Upper lobe of left lung (tissue), 6 donors: ENCODE measurements at regions not wholly inside any gene's neighbourhood (a gene's known extent, or its start where the extent isn't known, plus 50 kb on each side); places are given as distances from the start of the nearest gene placed in this dataset.

Experiments
- ATAC-seq, 2 donors: fragments of 200-7000 bp; cut with Tn5 transposase; one replicate each; pipeline ENCODE4 v1.9.1; 2022; ENCODE audit warnings: mild to moderate bottlenecking in 2 of 2, moderate library complexity in 2 of 2; ENCODE audit not compliant: low FRiP score in 2 of 2
- DNase-seq, 2 donors: peaks; one replicate each; pipeline ENCODE4 v3.0.0-alpha.2; 2019 to 2020
- H3K27ac ChIP-seq, 4 donors: fragments of 200-600 bp; sonication (generic); one replicate each; pipeline ENCODE4 v1.5.1; 2016 to 2019
- H3K27me3 ChIP-seq, 4 donors: fragments of 200-600 bp; sonication (generic); one replicate each; pipeline ENCODE4 v1.5.1; 2017 to 2019
- H3K36me3 ChIP-seq, 4 donors: fragments of 200-600 bp; sonication (generic); one replicate each; pipeline ENCODE4 v1.5.1; 2016 to 2019
- H3K4me1 ChIP-seq, 4 donors: fragments of 200-600 bp; sonication (generic); one replicate each; pipeline ENCODE4 v1.5.1; 2018 to 2019
- H3K4me3 ChIP-seq, 4 donors: fragments of 200-600 bp; sonication (generic); one replicate each; pipeline ENCODE4 v1.5.1; 2017 to 2019; ENCODE audit warnings: mild to moderate bottlenecking in 2 of 4, moderate library complexity in 1 of 4
- H3K9me3 ChIP-seq, 4 donors: fragments of 200-600 bp; sonication (generic); one replicate each; pipeline ENCODE4 v1.5.1; 2018 to 2019
- EP300 ChIP-seq, 4 donors: sonication (generic); formaldehyde crosslinking; IDR thresholded peaks; one replicate each; pipeline ENCODE4 v1.5.1; 2017; ENCODE audit warnings: antibody characterized with exemption in 4 of 4, control low read depth in 2 of 4
- POLR2A ChIP-seq, 4 donors: fragments of 450-650 bp; IDR thresholded peaks; one replicate each; pipeline ENCODE4 v1.5.1; 2016 to 2017; ENCODE audit warnings: antibody characterized with exemption in 4 of 4, mild to moderate bottlenecking in 2 of 4
- POLR2AphosphoS5 ChIP-seq, 2 donors: sonication (generic); formaldehyde crosslinking; IDR thresholded peaks; one replicate each; pipeline ENCODE4 v1.5.1; 2017; ENCODE audit warnings: antibody characterized with exemption in 2 of 2
- WGBS, 2 donors: methylation state at CpG; one replicate each; pipeline ENCODE4 v1.1.5; 2017 to 2018; 5-methylcytosine and 5-hydroxymethylcytosine counted together
- TF ChIP-seq, protein P1 (sequence below), 6 experiments: fragments of 450-650 bp in 4 of 6; fragments of 200-600 bp in 2 of 6; sonication (generic) in 2 of 6; IDR thresholded peaks; one replicate each; pipeline ENCODE4 v1.5.1; 2016 to 2019; ENCODE audit warnings: antibody characterized with exemption in 6 of 6
- donor health status: DM: no; HTN: no; CAD: no; lungs with moderate emphysema.
- donor health status: DM: no; HTN: yes; CAD: no; lungs with severe emphysema.

GRCh38 chr15:92521624-92522008, 127.9 kb downstream of the ST8SIA2 start:
- peaks cover 0 to 6% (median 0%) of the 10 kb centered on the region in 4 donors for H3K4me1 ChIP-seq
- TF ChIP-seq, protein P1, sequence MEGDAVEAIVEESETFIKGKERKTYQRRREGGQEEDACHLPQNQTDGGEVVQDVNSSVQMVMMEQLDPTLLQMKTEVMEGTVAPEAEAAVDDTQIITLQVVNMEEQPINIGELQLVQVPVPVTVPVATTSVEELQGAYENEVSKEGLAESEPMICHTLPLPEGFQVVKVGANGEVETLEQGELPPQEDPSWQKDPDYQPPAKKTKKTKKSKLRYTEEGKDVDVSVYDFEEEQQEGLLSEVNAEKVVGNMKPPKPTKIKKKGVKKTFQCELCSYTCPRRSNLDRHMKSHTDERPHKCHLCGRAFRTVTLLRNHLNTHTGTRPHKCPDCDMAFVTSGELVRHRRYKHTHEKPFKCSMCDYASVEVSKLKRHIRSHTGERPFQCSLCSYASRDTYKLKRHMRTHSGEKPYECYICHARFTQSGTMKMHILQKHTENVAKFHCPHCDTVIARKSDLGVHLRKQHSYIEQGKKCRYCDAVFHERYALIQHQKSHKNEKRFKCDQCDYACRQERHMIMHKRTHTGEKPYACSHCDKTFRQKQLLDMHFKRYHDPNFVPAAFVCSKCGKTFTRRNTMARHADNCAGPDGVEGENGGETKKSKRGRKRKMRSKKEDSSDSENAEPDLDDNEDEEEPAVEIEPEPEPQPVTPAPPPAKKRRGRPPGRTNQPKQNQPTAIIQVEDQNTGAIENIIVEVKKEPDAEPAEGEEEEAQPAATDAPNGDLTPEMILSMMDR (IDR thresholded peaks at IDR 0.05), result peak; percentile 65 to 90 (median 78)
- TF ChIP-seq POLR2AphosphoS5 (IDR thresholded peaks at IDR 0.05), result peak in 1 of 2 donors; percentile 9
- TF ChIP-seq EP300 (IDR thresholded peaks at IDR 0.05), result no peak
- H3K27me3 ChIP-seq, result no peaks in the 10 kb centered on the region
- 2 to 3% methylated on average over 7 of the region's 7 CpGs for WGBS, 2 donors
- no peaks in the 10 kb centered on the region for H3K36me3 ChIP-seq
- H3K9me3 ChIP-seq, result no peaks in the 10 kb centered on the region
- ATAC-seq, result peak; percentile 86 to 96
- no peak overlapping the region for H3K27ac ChIP-seq
- DNase-seq, result peak in 1 of 2 donors; percentile 74
- no peak overlapping the region for H3K4me3 ChIP-seq

GRCh38 chr15:92520914-92521623, 127.4 kb downstream of the ST8SIA2 start:
- WGBS, 2 donors, result 95 to 98% methylated on average over 2 of the region's 2 CpGs
- TF ChIP-seq EP300 (IDR thresholded peaks at IDR 0.05) (no peak), POLR2A (IDR thresholded peaks at IDR 0.05) (no peak), POLR2AphosphoS5 (IDR thresholded peaks at IDR 0.05) (no peak)
- TF ChIP-seq, protein P1 (IDR thresholded peaks at IDR 0.05), result no peak
- no peaks in the 10 kb centered on the region for H3K9me3 ChIP-seq
- no peak overlapping the region for H3K27ac ChIP-seq
- H3K27me3 ChIP-seq, result no peaks in the 10 kb centered on the region
- no peaks in the 10 kb centered on the region for H3K36me3 ChIP-seq
- peaks cover 0 to 6% (median 0%) of the 10 kb centered on the region in 4 donors for H3K4me1 ChIP-seq
- ATAC-seq, result no peak
- no peak overlapping the region for H3K4me3 ChIP-seq
- DNase-seq, result no peak

DNA sequence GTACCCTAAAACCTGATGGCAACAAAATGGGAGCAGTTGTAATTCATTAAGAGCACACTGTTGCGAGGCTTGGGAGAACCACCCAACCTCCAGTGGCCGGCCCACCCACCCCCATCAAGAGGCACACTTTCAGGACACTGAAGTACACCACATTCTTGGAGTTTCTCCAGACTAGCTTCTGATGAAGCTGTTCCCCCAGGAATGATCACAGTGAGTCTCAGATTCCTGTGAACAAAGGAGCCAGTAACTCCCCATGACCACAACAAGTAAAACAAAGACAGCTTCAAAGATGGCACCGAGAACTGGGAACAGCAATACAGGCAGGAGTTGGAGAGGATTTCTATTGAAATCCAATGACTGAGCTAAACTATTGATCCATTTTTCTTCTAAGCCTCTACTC, 126.0 kb downstream of the ST8SIA2 start:
- no peak for TF ChIP-seq EP300 (IDR thresholded peaks at IDR 0.05)
- no peak for TF ChIP-seq POLR2AphosphoS5 (IDR thresholded peaks at IDR 0.05)
- TF ChIP-seq, protein P1 (IDR thresholded peaks at IDR 0.05), result no peak
- TF ChIP-seq POLR2A (IDR thresholded peaks at IDR 0.05), result no peak
- WGBS, 2 donors, result 96 to 97% methylated on average over 3 of the region's 3 CpGs
- H3K9me3 ChIP-seq, result no peaks in the 10 kb centered on the region
- no peaks in the 10 kb centered on the region for H3K27me3 ChIP-seq
- H3K4me1 ChIP-seq, result peaks cover 0 to 6% (median 0%) of the 10 kb centered on the region in 4 donors
- no peaks in the 10 kb centered on the region for H3K36me3 ChIP-seq
- DNase-seq, result no peak
- no peak overlapping the region for H3K4me3 ChIP-seq
- no peak for ATAC-seq
- no peak overlapping the region for H3K27ac ChIP-seq
